A549 (cell line): ENCODE measurements at regions not wholly inside any gene's neighbourhood (a gene's known extent, or its start where the extent isn't known, plus 50 kb on each side); places are given as distances from the start of the nearest gene placed in this dataset.
"Not testable (repeated sequence)": the region's sequence is repeated elsewhere in the genome, so short reads cannot be mapped to it uniquely, and the experiment has no call there.

Experiments used
- ATAC-seq, 2 experiments: fragments of 200-7000 bp in 1 of 2; fragments of >200 bp in 1 of 2; cut with Nextera tagmentation in 1 of 2; cut with Tn5 transposase in 1 of 2; 3 replicates each; pipeline versions ENCODE4 v1.8.0 to v1.9.1; 2018 to 2020; ENCODE audit warnings: mild to moderate bottlenecking in 1 of 2, moderate library complexity in 1 of 2
- CTCF ChIA-PET: fragments of 300-600 bp; sonication (Branson Sonifier 250); formaldehyde crosslinking; extraction: SDS; loops from one replicate; lab custom pipeline; 2021; ENCODE audit warnings: antibody characterized with exemption, inconsistent platforms; lab: Yijun Ruan, JAX
- POLR2A ChIA-PET: fragments of 350-600 bp; formaldehyde crosslinking; extraction: SDS; loops from one replicate; lab custom pipeline; 2021; ENCODE audit warnings: antibody characterized with exemption, inconsistent platforms; lab: Yijun Ruan, JAX
- DNase-seq, 2 experiments: peaks; one replicate each; pipeline versions ENCODE4 v3.0.0 to v3.0.0-alpha.2; 2011 to 2016; ENCODE audit warnings: low read depth in 1 of 2, low spot score in 1 of 2
- FAIRE-seq: peaks from 2 replicates; lab custom pipeline; 2011; peaks lifted over from hg19 to GRCh38; lab: Jason Lieb, UNC
- H3K27ac ChIP-seq, 2 experiments: fragments of >200 bp; sonication (Bioruptor Twin); formaldehyde crosslinking; 3 replicates each; pipeline ENCODE4 v1.5.1; 2016 to 2017
- H3K4me1 ChIP-seq: fragments of >200 bp; sonication (Bioruptor Twin); formaldehyde crosslinking; 3 replicates; pipeline ENCODE4 v1.6.1; 2016
- H3K4me2 ChIP-seq: fragments of >200 bp; sonication (Bioruptor Twin); formaldehyde crosslinking; 3 replicates; pipeline ENCODE4 v1.6.1; 2016
- H3K4me3 ChIP-seq: fragments of >200 bp; sonication (Bioruptor Twin); formaldehyde crosslinking; 3 replicates; pipeline ENCODE4 v1.5.1; 2016
- H3K9me3 ChIP-seq: fragments of >200 bp; sonication (Bioruptor Twin); formaldehyde crosslinking; 3 replicates; pipeline ENCODE4 v1.6.1; 2016
- BCL3 ChIP-seq: fragments of >200 bp; sonication (Bioruptor Twin); formaldehyde crosslinking; IDR thresholded peaks from 3 replicates; pipeline ENCODE4 v1.6.1; 2016
- CBX2 ChIP-seq: fragments of 200-600 bp; sonication (generic); IDR thresholded peaks from 2 replicates; pipeline ENCODE4 v1.6.1; 2016; ENCODE audit warnings: low read depth, mild to moderate bottlenecking, borderline replicate concordance
- CBX8 ChIP-seq: fragments of 200-600 bp; sonication (generic); IDR thresholded peaks from 2 replicates; pipeline ENCODE4 v1.6.1; 2016
- CEBPB ChIP-seq, 2 experiments: fragments of >200 bp in 1 of 2; sonication (Bioruptor Twin) in 1 of 2; formaldehyde crosslinking in 1 of 2; IDR thresholded peaks; 2 replicates each; pipeline ENCODE4 v1.6.1; 2012 to 2016
- CHD2 ChIP-seq: fragments of 150-350 bp; IDR thresholded peaks from 2 replicates; pipeline ENCODE4 v1.6.1; 2014; ENCODE audit warnings: low read length; ENCODE audit not compliant: partially characterized antibody
- CHD4 ChIP-seq: fragments of 200-600 bp; sonication (generic); IDR thresholded peaks from 2 replicates; pipeline ENCODE4 v1.6.1; 2016; ENCODE audit warnings: antibody characterized with exemption, mild to moderate bottlenecking, borderline replicate concordance
- EHF ChIP-seq: fragments of 250-450 bp; sonication (Bioruptor Pico); IDR thresholded peaks from 2 replicates; pipeline ENCODE4 v1.5.0; 2020; ENCODE audit warnings: mild to moderate bottlenecking
- EHMT2 ChIP-seq: fragments of 200-600 bp; sonication (generic); IDR thresholded peaks from 2 replicates; pipeline ENCODE4 v1.6.1; 2016; ENCODE audit warnings: antibody characterized with exemption, low read depth, mild to moderate bottlenecking, moderate library complexity
- ESRRA ChIP-seq: fragments of 150-350 bp; IDR thresholded peaks from 2 replicates; pipeline ENCODE4 v1.6.1; 2014; ENCODE audit warnings: mild to moderate bottlenecking, low read length, borderline replicate concordance
- FOSL2 ChIP-seq, 2 experiments: fragments of 450-650 bp in 1 of 2; fragments of >200 bp in 1 of 2; sonication (Bioruptor Twin) in 1 of 2; formaldehyde crosslinking; IDR thresholded peaks; 2 replicates each; pipeline versions ENCODE4 v1.5.0 to v1.6.1; 2016 to 2020; ENCODE audit warnings: mild to moderate bottlenecking in 1 of 2, moderate library complexity in 1 of 2
- GATA3 ChIP-seq: IDR thresholded peaks from 2 replicates; pipeline ENCODE4 v1.6.1; 2012; ENCODE audit warnings: borderline replicate concordance
- HDAC2 ChIP-seq: fragments of 200-600 bp; sonication (generic); IDR thresholded peaks from 2 replicates; pipeline ENCODE4 v1.6.1; 2016
- HEYL ChIP-seq: fragments of 250-450 bp; sonication (Bioruptor Pico); IDR thresholded peaks from 2 replicates; pipeline ENCODE4 v1.8.0; 2021; ENCODE audit warnings: mild to moderate bottlenecking, moderate library complexity
- HOXA7 ChIP-seq: fragments of 250-450 bp; sonication (Bioruptor Pico); IDR thresholded peaks from 2 replicates; pipeline ENCODE4 v1.5.0; 2020; ENCODE audit warnings: mild to moderate bottlenecking, moderate library complexity
- HOXB13 ChIP-seq: fragments of 250-450 bp; sonication (Bioruptor Pico); IDR thresholded peaks from 2 replicates; pipeline ENCODE4 v1.5.0; 2020; ENCODE audit warnings: low read depth, mild to moderate bottlenecking, moderate library complexity
- HOXB5 ChIP-seq: fragments of 250-450 bp; sonication (Bioruptor Pico); IDR thresholded peaks from 2 replicates; pipeline ENCODE4 v1.5.0; 2020; ENCODE audit warnings: mild to moderate bottlenecking, moderate library complexity
- JUN ChIP-seq, 2 experiments: fragments of >200 bp; sonication (Bioruptor Twin); formaldehyde crosslinking; IDR thresholded peaks; 2 replicates in 1 of 2; 3 replicates in 1 of 2; pipeline ENCODE4 v1.6.1; 2016 to 2017
- JUNB ChIP-seq: fragments of >200 bp; sonication (Bioruptor Twin); formaldehyde crosslinking; IDR thresholded peaks from 2 replicates; pipeline ENCODE4 v1.6.1; 2016
- MAX ChIP-seq: IDR thresholded peaks from 2 replicates; pipeline ENCODE4 v1.6.1; 2012
- MAZ ChIP-seq: fragments of 150-350 bp; IDR thresholded peaks from 2 replicates; pipeline ENCODE4 v1.6.1; 2014; ENCODE audit warnings: antibody characterized with exemption, low read depth, low read length, borderline replicate concordance
- NPAS2 ChIP-seq: fragments of 250-450 bp; sonication (Bioruptor Pico); IDR thresholded peaks from 2 replicates; pipeline ENCODE4 v1.8.0; 2022; ENCODE audit warnings: mild to moderate bottlenecking, moderate library complexity, borderline replicate concordance
- RAD21 ChIP-seq, 2 experiments: fragments of >200 bp in 1 of 2; sonication (Bioruptor Twin) in 1 of 2; formaldehyde crosslinking in 1 of 2; IDR thresholded peaks in 1 of 2; conservative IDR thresholded peaks in 1 of 2; 2 replicates in 1 of 2; 3 replicates in 1 of 2; pipeline ENCODE4 v1.6.1; 2012 to 2018; ENCODE audit warnings: inconsistent platforms in 1 of 2
- RCOR1 ChIP-seq: fragments of 150-350 bp; IDR thresholded peaks from 2 replicates; pipeline ENCODE4 v1.6.1; 2014; ENCODE audit warnings: antibody characterized with exemption, low read length, low read depth
- RNF2 ChIP-seq: fragments of 200-600 bp; sonication (generic); IDR thresholded peaks from 2 replicates; pipeline ENCODE4 v1.6.1; 2016; ENCODE audit warnings: low read depth, mild to moderate bottlenecking, antibody characterized with exemption, moderate library complexity, borderline replicate concordance
- TFCP2L1 ChIP-seq: fragments of 250-450 bp; sonication (Bioruptor Pico); IDR thresholded peaks from 2 replicates; pipeline ENCODE4 v1.5.0; 2021; ENCODE audit warnings: mild to moderate bottlenecking
- ZC3H11A ChIP-seq: fragments of 450-650 bp; IDR thresholded peaks from 2 replicates; pipeline ENCODE4 v1.6.1; 2014; ENCODE audit warnings: antibody characterized with exemption, mild to moderate bottlenecking
- ZFP36 ChIP-seq: fragments of 450-650 bp; IDR thresholded peaks from 2 replicates; pipeline ENCODE4 v1.6.1; 2014; ENCODE audit warnings: borderline replicate concordance; ENCODE audit not compliant: partially characterized antibody
- ZNF302 ChIP-seq: fragments of 250-450 bp; sonication (Bioruptor Pico); IDR thresholded peaks from 2 replicates; pipeline ENCODE4 v1.9.0; 2021; ENCODE audit warnings: inconsistent platforms, mild to moderate bottlenecking, moderate library complexity
- ZSCAN20 ChIP-seq: fragments of 250-450 bp; sonication (Bioruptor Pico); IDR thresholded peaks from 2 replicates; pipeline ENCODE4 v1.8.0; 2022; ENCODE audit warnings: mild to moderate bottlenecking, moderate library complexity
- WGBS: methylation state at CpG from one replicate; pipeline ENCODE4 v1.1.6; 2017; ENCODE audit errors: missing lambda C conversion rate; 5-methylcytosine and 5-hydroxymethylcytosine counted together
- TF ChIP-seq, protein P1 (sequence below): IDR thresholded peaks from 2 replicates; pipeline ENCODE4 v1.6.1; 2012

DNA sequence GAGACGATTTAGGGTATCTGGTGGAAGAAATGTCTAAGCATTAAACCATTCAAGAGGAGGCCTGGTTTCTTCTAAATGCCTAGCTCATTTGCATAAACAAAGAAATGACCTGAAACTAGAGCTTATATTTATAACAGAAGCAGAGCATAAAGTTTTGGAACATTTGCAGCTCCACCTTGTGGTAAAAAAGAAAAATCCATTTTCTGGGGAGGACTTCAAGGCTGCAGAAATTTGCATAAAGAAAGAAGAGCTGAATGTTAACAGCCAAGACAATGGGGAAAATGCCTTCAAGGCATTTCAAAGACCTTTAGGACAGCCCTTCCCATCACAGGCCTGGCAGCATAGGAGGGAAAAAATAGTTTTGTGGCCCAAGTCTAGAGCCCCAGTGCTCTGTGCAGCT lies 362.0 kb downstream of the ZNF248 start (continued):
- no peak for TF ChIP-seq MAZ
- TF ChIP-seq HOXB5 (CRISPR knock-in tag): no peak
- TF ChIP-seq HEYL: no peak
- TF ChIP-seq RNF2: no peak
- no peak for TF ChIP-seq RCOR1
- no peak for TF ChIP-seq HOXA7 (CRISPR knock-in tag)
- TF ChIP-seq NPAS2 (CRISPR knock-in tag): no peak
- TF ChIP-seq, all 56 proteins: peak for 3

DNA sequence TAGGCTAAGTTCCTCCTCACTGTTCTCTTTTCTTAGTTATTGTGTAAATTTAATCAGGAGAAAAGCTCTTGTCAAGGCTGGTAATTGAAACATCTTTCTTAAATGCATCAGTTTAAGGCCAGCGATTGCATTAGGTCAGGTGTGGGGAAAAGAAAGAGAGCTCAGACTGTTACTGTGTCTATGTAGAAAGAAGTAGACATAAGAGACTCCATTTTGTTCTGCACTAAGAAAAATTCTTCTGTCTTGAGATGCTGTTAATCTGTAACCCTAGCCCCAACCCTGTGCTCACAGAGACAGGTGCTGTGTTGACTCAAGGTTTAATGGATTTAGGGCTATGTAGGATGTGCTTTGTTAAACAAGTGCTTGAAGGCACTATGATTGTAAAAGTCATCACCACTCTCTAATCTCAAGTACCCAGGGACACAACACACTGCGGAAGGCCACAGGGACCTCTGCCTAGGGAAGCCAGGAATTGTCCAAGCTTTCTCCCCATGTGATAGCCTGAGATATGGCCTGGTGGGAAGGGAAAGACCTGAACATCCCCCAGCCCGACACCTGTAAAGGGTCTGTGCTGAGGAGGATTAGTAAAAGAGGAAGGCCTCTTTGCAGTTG lies 364.1 kb downstream of the ZNF248 start:
- FAIRE-seq, H3K4me2 ChIP-seq, POLR2A ChIA-PET, H3K9me3 ChIP-seq, CTCF ChIA-PET, ATAC-seq, H3K4me3 ChIP-seq: not testable (repeated sequence)
- DNase-seq: peak in 1 of 2 experiments; percentile 20
- Histone ChIP-seq H3K27ac (peak overlapping the region; percentile 97 to 99; a peak in 5 of 6 replicates), H3K4me1 (peaks cover 30% of the 10 kb centered on the region)
- WGBS: 64% methylated on average over 3 of the region's 3 CpGs
- TF ChIP-seq ZSCAN20 (CRISPR knock-in tag) (0 out of 2 replicates have a peak, but pooled peaks have one; percentile 33), ZNF302 (CRISPR knock-in tag) (peak; percentile 86; the same call in 1 of the 2 replicates), HOXB13 (CRISPR knock-in tag) (peak; percentile 60; the same call in 1 of the 2 replicates), EHF (CRISPR knock-in tag) (0 out of 2 replicates have a peak, but pooled peaks have one; percentile 41)

GRCh38 chr10:37490266-37490665 lies 364.9 kb downstream of the ANKRD30A start:
- peak; percentile 23; the same call in 1 of the 2 replicates for TF ChIP-seq FOSL2 (IDR thresholded peaks at IDR 0.05)
- peak; percentile 75 for TF ChIP-seq FOSL2 (CRISPR knock-in tag; IDR thresholded peaks at IDR 0.05)
- TF ChIP-seq TFCP2L1: no peak
- TF ChIP-seq GATA3: peak; percentile 21; the same call in 1 of the 2 replicates
- 0 out of 2 replicates have a peak, but pooled peaks have one; percentile 31 for TF ChIP-seq JUNB
- 0 out of 4 replicates have a peak, but pooled peaks of 1 of the 2 experiments have one; percentile 2 for TF ChIP-seq CEBPB (IDR thresholded peaks at IDR 0.05)
- no peak for TF ChIP-seq MAX
- no peak for TF ChIP-seq NPAS2 (CRISPR knock-in tag)
- ChIA-PET POLR2A (no interaction called here), CTCF (no interaction called here)
- no peak for FAIRE-seq
- peak overlapping the region; percentile 97 to 99 for H3K27ac ChIP-seq
- ATAC-seq: peak in 1 of 2 experiments; percentile 42; a peak in 3 of 6 replicates
- peak overlapping the region; percentile 77 for H3K4me2 ChIP-seq
- DNase-seq: peak; percentile 13 to 66
- H3K4me1 ChIP-seq: peaks cover 35% of the 10 kb centered on the region
- H3K4me3 ChIP-seq: no peak overlapping the region
- peaks cover 20% of the 10 kb centered on the region for H3K9me3 ChIP-seq
- WGBS: 42% methylated on average over 4 of the region's 4 CpGs

GRCh38 chr10:37489658-37490003 lies 364.2 kb downstream of the ANKRD30A start:
- POLR2A ChIA-PET: interaction anchor here (1.1 kb wide), 1 partner anchor 9 kb away, joined by 4 read pairs; no protein-coding TSS in a partner anchor
- no peak for FAIRE-seq
- CTCF ChIA-PET: interaction anchor here (1.0 to 2.2 kb wide), 2 partner anchors 44 to 265 kb away, joined by 3 to 7 read pairs; no protein-coding TSS in a partner anchor

More at GRCh38 chr10:37489658-37490003, 364.2 kb downstream of the ANKRD30A start:
- Histone ChIP-seq H3K27ac (peak overlapping the region; percentile 97 to 99), H3K9me3 (peaks cover 20% of the 10 kb centered on the region), H3K4me2 (peak overlapping the region; percentile 77), H3K4me3 (no peak overlapping the region), H3K4me1 (peaks cover 35% of the 10 kb centered on the region)
- DNase-seq (no peak), ATAC-seq (peak in 1 of 2 experiments; percentile 46)
- 16% methylated on average over 1 of the region's 1 CpG for WGBS
- TF ChIP-seq JUNB: no peak
- TF ChIP-seq, protein P1, sequence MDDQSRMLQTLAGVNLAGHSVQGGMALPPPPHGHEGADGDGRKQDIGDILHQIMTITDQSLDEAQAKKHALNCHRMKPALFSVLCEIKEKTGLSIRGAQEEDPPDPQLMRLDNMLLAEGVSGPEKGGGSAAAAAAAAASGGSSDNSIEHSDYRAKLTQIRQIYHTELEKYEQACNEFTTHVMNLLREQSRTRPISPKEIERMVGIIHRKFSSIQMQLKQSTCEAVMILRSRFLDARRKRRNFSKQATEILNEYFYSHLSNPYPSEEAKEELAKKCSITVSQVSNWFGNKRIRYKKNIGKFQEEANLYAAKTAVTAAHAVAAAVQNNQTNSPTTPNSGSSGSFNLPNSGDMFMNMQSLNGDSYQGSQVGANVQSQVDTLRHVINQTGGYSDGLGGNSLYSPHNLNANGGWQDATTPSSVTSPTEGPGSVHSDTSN: no peak
- TF ChIP-seq CHD2: no peak
- no peak for TF ChIP-seq RAD21 (conservative IDR thresholded peaks at IDR 0.05 in 1 of 2, IDR thresholded peaks at IDR 0.05 in 1 of 2)
- TF ChIP-seq BCL3: no peak
- TF ChIP-seq JUN (IDR thresholded peaks at IDR 0.05): no peak
- TF ChIP-seq ZNF302 (CRISPR knock-in tag): no peak
- TF ChIP-seq ESRRA: no peak
- no peak for TF ChIP-seq CBX2
- TF ChIP-seq HDAC2: no peak
- TF ChIP-seq CHD4: no peak
- TF ChIP-seq FOSL2 (IDR thresholded peaks at IDR 0.05): no peak
- no peak for TF ChIP-seq FOSL2 (CRISPR knock-in tag; IDR thresholded peaks at IDR 0.05)
- TF ChIP-seq MAZ: no peak
- TF ChIP-seq ZFP36: no peak
- TF ChIP-seq EHMT2: no peak
- no peak for TF ChIP-seq ZC3H11A
- no peak for TF ChIP-seq HOXB13 (CRISPR knock-in tag)
- TF ChIP-seq EHF (CRISPR knock-in tag): no peak
- no peak for TF ChIP-seq CBX8
